ENCODE measurements at regions not wholly inside any gene's neighbourhood (a gene's known extent, or its start where the extent isn't known, plus 50 kb on each side); places are given as distances from the start of the nearest gene placed in this dataset.

- TF ChIP-seq CTCF (conservative IDR thresholded peaks at IDR 0.05; ENCODE audit: low read depth, low read length) (no peak), EZH2 (IDR thresholded peaks at IDR 0.05; ENCODE audit: low read length, unreplicated experiment) (no peak), EZH2phosphoT487 (IDR thresholded peaks at IDR 0.05; ENCODE audit: borderline replicate concordance, low read length) (no peak)
These were observed 1331.5 kb upstream of the PABPC4L start for GRCh38 chr4:135533053-135533452.

All from PC-3 (cell line).